HG02588 (cell line): ENCODE measurements at regions not wholly inside any gene's neighbourhood (a gene's known extent, or its start where the extent isn't known, plus 50 kb on each side); places are given as distances from the start of the nearest gene placed in this dataset.
A peak's percentile ranks its signal among the peaks of the same experiment; 100 is the strongest.

ENCODE experiments used
- ATAC-seq: cut with Tn5 transposase; IDR thresholded peaks from one replicate; pipeline ENCODE4 v1.9.1; 2021; ENCODE audit warnings: mild to moderate bottlenecking, moderate library complexity; ENCODE audit not compliant: unreplicated experiment

- no peak for ATAC-seq
Measured at GRCh38 chr7:23971031-23971430, 261.0 kb downstream of the STK31 start.

DNA sequence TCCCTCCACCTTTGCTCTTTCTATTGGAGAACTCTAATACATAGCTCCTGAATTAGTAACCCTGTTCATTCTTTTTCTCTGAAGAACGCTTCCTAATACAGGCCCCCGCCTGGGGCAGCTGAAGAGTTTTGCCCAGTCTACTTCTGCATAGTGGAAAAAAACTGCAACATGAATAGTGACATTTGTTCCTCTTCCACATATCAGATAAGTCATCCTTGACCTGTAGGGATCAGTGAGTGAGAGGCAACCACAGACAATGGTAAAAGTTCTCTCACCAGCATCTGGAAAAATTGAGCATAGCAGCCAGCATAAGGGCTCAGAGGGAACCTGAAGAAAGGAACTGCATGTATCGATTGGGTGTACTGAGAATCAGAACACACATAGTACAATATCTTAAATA lies 262.0 kb downstream of the STK31 start:
- no peak for ATAC-seq

- no peak for ATAC-seq
Measured at GRCh38 chr7:23973264-23973663, 263.2 kb downstream of the STK31 start.

GRCh38 chr7:23980081-23980480 lies 270.1 kb downstream of the STK31 start:
- ATAC-seq = no peak

DNA sequence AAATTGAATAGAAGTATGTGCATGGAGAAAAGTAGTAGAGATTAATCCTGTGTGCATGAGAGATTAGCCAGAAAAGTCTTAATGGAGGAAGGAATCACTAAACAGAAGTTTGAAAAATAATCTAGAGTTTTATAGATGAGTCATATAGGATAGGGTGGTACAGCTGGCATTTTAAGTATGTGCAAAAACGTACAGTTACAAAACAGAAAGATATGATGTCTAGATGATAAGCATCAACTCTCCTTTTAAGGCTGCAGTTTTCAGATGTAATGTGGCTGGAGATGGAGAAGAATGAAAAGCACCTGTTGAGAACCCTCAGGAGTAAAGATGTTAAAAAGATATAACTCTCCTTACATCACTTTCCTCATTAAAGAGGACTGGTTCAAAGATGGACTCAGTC lies 271.3 kb downstream of the STK31 start:
- ATAC-seq = no peak

- no peak for ATAC-seq
Measured at GRCh38 chr7:23981758-23982157, 271.7 kb downstream of the STK31 start.

DNA sequence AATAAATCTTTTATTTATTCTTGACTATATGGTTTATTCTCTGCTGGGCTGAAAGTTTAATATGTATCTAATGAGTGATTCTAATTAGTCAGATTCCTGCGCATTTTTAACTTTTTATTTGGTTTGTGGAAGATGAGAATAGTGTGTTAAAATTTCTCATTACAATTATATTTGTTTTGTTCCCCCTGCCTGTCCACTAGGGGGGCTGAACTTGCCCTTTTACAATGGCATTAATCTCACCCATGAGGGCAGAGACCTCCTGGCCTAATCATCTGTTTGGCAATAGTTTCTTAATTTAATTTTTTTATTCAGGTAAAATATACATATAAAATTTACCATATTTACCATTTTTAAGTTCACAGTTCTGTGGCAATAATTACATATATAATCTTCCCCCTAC lies 278.5 kb upstream of the NPY start:
- ATAC-seq = no peak

- no peak for ATAC-seq
Measured at GRCh38 chr7:24010495-24010894, 273.5 kb upstream of the NPY start.

DNA sequence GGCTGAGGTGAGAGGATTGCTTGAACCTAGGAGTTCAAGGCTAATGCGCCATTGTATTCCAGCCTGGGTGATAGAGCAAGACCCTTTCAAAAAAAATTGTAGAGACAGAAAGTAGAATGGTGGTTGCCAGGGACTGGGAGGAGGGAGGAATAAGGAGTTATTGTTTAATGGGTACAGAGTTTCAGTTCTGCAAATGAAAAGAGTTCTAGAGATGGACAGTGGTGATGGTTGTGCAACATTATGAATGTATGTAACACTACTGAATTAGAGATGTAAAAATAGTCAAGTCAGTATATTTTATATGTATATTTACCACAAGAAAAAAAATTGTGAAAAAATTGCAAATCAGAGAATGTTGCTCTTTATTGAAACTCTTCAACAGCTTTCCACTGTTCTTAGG lies 266.5 kb upstream of the NPY start:
- peak; percentile 73 for ATAC-seq

- ATAC-seq = no peak
Measured at GRCh38 chr7:24018331-24018730, 265.7 kb upstream of the NPY start.

DNA sequence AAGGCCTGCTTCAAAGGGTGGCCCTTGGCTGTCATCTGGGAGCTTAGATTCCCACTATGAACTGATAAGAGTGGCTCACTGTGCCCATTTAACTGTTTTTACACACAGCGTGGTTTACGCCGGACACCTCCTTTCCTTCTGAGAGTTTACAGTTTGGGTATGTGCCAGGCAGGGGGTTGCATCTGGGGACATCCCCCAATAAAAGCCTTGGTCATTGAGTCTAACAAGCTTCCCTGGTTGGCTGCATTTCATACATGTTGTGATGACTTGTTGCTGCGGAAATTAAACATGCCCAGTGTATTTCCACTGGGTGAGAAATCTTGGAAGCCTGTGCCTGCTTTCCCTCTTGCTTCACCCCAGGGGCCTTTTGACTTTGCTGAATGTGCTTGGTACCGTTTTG lies 264.1 kb upstream of the NPY start:
- no peak for ATAC-seq

- no peak for ATAC-seq
Measured at GRCh38 chr7:24024276-24025068, 259.5 kb upstream of the NPY start.

DNA sequence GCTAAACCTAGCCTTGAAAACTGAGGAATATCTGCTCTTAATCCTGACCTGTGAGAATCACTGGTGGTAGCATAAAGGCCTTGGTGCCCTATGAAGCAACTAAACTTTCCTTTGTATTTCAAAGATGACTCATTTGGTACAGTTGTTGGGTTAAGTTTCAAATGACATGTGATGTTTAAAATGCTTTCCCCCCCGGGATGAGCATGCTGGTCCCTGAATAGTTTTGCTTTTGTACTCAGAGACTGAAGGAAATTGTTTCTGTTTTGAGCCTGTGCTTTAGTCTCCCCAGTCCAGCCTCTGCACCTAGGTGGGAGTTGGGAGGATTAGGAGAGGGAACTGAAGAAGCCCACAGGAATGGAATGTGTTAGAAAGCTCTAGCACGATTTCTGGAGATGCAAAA lies 258.9 kb upstream of the NPY start:
- no peak for ATAC-seq

DNA sequence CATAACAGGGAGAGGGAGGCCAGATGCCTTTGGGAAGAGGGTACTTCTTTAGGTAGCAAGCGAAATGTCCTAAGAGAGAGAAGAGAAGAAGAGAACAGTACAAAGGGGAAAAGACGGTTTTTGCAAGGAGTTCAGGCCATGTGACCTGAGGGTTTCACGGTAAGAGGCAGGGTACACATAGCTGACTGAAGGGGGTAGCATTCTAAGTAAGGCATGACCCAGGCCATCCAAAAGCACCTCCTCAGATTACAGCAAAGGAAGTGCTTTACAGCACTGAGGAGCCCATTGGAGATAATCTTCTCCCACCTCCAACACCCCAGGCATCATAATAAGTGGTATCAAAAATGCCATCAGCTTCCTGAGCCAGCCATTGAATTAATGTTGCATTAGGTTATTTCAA lies 258.2 kb upstream of the NPY start:
- ATAC-seq = no peak

DNA sequence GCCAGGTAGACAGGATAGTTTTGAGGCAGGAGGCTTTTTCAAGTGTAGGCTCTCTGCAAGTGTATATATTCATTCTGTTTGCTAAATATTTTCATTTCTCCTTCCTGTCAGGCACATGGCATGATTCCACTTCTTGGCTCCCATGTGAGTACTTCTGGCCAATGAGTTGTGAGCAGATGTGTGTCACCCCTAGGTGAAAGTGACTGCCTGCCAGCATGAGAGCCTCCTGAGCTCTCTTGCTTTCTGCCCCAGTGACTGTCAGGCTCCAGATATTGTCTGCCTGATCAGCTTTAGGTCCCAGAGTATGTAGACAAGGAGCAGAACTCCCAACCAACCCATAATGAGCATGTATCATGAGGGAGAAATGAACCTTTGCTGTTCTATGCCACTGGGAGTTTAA lies 257.6 kb upstream of the NPY start:
- ATAC-seq = no peak

- no peak for ATAC-seq
Measured at GRCh38 chr7:24029068-24029467, 254.9 kb upstream of the NPY start.

DNA sequence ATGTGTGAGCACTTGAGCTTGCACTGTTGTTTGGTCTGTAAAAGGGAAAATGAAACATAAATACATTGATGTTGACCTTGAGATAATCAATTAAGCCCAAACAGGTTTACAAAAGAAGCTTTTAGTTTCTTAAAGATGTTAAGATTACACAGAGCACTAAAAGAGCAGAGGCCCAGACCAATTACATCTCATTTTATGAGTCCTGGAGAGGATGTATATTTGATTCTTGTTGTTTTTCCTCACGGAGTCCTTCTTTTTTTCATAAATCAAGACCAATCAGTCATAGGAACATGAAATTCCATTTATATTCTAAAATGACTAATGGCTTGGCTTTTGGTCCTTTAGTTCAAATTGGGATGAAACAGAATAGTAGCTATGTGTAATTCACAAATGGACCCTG lies 249.7 kb upstream of the NPY start:
- no peak for ATAC-seq

- no peak for ATAC-seq
Measured at GRCh38 chr7:24035366-24036032, 248.5 kb upstream of the NPY start.

- no peak for ATAC-seq
Measured at GRCh38 chr7:24036033-24036412, 248.0 kb upstream of the NPY start.

DNA sequence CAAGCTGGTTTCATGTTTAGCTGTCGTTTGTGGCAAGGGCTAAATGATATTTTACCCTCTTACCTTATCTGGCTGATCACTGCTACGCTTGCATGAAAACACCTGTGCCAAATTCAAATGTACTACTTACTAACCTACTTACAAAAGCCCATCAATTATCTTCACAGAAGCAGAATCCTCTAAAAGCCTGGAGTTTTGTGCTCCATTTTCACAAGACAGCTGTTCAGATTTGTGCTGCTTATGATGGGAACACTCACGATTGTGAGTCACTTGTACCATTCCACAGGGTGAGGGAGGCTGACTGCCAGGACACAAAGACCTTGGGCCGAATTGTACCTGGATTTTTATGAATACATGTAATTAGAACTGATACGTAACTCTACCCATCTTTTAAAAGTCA lies 245.0 kb upstream of the NPY start:
- ATAC-seq = no peak

DNA sequence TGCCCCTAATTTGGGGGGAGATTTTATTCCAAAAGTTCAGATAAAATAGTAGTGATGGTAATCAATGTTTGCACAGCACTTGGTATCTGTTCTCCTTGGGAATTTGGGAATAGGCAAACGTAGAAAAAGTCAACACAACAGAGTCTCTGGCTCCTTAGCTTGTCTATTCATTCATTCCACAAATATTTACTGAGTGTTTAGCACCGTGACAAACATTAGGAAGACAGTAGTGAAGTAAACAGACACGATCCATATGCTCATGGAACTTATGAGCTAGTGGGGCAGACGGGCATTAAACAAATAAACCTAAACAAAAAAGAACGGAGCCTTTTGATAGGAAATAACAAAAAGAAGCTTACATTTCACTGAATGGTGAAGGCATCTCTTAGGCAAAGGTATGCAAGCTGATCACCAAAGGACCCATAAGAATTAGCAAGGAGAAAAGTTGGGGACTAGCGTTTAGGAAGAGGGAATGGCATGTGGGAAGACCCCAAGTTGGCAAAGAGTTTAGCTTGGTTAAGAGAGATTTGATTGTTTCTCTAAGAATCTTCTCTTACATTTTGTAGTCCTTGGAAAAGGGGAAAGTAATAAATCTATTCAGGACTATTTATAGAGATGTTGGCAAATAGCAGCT lies 243.9 kb upstream of the NPY start:
- ATAC-seq = no peak

DNA sequence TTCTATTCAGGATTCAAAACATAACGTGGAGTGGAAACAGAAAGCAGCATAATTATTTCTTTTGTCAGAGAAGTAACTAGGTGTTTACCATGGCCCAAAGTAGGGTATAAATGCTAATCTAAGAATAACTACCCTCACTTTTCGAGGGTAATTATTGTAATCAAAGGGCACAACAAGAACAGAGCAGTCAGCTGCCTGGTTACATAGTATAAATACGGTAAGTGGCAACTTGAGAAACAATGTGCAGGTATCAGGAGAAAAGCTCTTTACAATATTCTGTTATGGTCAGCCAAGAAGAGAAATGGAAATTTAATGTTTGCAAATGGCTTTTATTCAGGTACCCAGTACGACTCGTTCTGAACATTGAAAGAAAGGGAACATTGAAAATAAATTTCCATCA lies 242.0 kb upstream of the NPY start:
- no peak for ATAC-seq
